SK-N-SH treated with all-trans-retinoic acid at 6 μM for 48 hours (cell line): ENCODE measurements at regions not wholly inside any gene's neighbourhood (a gene's known extent, or its start where the extent isn't known, plus 50 kb on each side); places are given as distances from the start of the nearest gene placed in this dataset.

Source experiments
- OSR1 ChIP-seq: fragments of 250-450 bp; sonication (Bioruptor Pico); IDR thresholded peaks from 2 replicates; pipeline ENCODE4 v1.8.0; 2022; ENCODE audit warnings: moderate library complexity, mild to moderate bottlenecking, inconsistent platforms
- PATZ1 ChIP-seq: fragments of 250-450 bp; sonication (Bioruptor Pico); IDR thresholded peaks from 2 replicates; pipeline ENCODE4 v1.8.0; 2020; ENCODE audit warnings: mild to moderate bottlenecking, moderate library complexity, borderline replicate concordance
- RARB ChIP-seq: fragments of 250-450 bp; sonication (Bioruptor Pico); IDR thresholded peaks from 2 replicates; pipeline ENCODE4 v1.8.0; 2021; ENCODE audit warnings: mild to moderate bottlenecking, moderate library complexity
- ZC3H10 ChIP-seq: fragments of 250-450 bp; sonication (Bioruptor Pico); IDR thresholded peaks from 2 replicates; pipeline ENCODE4 v1.5.1; 2021; ENCODE audit warnings: mild to moderate bottlenecking, moderate library complexity
- ZFP30 ChIP-seq: fragments of 450-650 bp; formaldehyde crosslinking; IDR thresholded peaks from 2 replicates; pipeline ENCODE4 v1.5.0; 2022; ENCODE audit warnings: mild to moderate bottlenecking, moderate library complexity
- TF ChIP-seq, protein P1 (sequence below): fragments of 250-450 bp; sonication (Bioruptor Pico); IDR thresholded peaks from 2 replicates; pipeline ENCODE4 v1.5.0; 2020; ENCODE audit warnings: mild to moderate bottlenecking, moderate library complexity
- TF ChIP-seq, protein P2 (sequence below): fragments of 250-450 bp; sonication (Bioruptor Pico); IDR thresholded peaks from 2 replicates; pipeline ENCODE4 v1.8.0; 2021; ENCODE audit warnings: low read depth, mild to moderate bottlenecking, moderate library complexity, borderline replicate concordance

- TF ChIP-seq, protein P1, sequence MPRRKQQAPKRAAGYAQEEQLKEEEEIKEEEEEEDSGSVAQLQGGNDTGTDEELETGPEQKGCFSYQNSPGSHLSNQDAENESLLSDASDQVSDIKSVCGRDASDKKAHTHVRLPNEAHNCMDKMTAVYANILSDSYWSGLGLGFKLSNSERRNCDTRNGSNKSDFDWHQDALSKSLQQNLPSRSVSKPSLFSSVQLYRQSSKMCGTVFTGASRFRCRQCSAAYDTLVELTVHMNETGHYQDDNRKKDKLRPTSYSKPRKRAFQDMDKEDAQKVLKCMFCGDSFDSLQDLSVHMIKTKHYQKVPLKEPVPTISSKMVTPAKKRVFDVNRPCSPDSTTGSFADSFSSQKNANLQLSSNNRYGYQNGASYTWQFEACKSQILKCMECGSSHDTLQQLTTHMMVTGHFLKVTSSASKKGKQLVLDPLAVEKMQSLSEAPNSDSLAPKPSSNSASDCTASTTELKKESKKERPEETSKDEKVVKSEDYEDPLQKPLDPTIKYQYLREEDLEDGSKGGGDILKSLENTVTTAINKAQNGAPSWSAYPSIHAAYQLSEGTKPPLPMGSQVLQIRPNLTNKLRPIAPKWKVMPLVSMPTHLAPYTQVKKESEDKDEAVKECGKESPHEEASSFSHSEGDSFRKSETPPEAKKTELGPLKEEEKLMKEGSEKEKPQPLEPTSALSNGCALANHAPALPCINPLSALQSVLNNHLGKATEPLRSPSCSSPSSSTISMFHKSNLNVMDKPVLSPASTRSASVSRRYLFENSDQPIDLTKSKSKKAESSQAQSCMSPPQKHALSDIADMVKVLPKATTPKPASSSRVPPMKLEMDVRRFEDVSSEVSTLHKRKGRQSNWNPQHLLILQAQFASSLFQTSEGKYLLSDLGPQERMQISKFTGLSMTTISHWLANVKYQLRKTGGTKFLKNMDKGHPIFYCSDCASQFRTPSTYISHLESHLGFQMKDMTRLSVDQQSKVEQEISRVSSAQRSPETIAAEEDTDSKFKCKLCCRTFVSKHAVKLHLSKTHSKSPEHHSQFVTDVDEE (CRISPR knock-in tag) = no peak
- TF ChIP-seq PATZ1 (CRISPR knock-in tag) = no peak
- TF ChIP-seq RARB = no peak
- no peak for TF ChIP-seq OSR1 (CRISPR knock-in tag)
- no peak for TF ChIP-seq ZC3H10 (CRISPR knock-in tag)
- no peak for TF ChIP-seq ZFP30
- TF ChIP-seq, protein P2, sequence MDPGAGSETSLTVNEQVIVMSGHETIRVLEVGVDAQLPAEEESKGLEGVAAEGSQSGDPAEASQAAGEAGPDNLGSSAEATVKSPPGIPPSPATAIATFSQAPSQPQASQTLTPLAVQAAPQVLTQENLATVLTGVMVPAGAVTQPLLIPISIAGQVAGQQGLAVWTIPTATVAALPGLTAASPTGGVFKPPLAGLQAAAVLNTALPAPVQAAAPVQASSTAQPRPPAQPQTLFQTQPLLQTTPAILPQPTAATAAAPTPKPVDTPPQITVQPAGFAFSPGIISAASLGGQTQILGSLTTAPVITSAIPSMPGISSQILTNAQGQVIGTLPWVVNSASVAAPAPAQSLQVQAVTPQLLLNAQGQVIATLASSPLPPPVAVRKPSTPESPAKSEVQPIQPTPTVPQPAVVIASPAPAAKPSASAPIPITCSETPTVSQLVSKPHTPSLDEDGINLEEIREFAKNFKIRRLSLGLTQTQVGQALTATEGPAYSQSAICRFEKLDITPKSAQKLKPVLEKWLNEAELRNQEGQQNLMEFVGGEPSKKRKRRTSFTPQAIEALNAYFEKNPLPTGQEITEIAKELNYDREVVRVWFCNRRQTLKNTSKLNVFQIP = no peak
Observed at GRCh38 chr14:53613404-53614253, 343.0 kb downstream of the BMP4 start.
